ENCODE measurements at regions not wholly inside any gene's neighbourhood (a gene's known extent, or its start where the extent isn't known, plus 50 kb on each side); places are given as distances from the start of the nearest gene placed in this dataset.

DNA sequence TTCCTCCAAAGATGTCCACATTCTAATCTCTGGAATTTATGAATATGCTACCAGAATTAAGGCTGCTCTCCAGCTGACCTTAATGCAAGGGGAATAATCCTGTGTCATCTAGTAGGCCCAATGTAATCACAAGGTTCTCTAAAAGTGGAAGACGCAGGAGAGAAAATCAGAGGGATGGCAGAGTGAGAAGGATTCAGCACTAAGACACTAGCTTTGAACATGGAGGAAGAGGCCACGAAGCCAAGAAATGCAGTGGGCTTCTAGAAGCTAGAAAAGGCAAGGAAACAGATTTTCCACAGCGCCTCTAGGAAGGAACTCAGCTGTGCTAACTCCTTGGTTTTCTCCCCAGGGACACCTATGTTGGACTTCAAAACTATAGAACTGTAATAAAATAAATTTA lies 240.7 kb upstream of the TRAM1L1 start:
- no peak for DNase-seq (ENCODE audit: low read depth)

DNA sequence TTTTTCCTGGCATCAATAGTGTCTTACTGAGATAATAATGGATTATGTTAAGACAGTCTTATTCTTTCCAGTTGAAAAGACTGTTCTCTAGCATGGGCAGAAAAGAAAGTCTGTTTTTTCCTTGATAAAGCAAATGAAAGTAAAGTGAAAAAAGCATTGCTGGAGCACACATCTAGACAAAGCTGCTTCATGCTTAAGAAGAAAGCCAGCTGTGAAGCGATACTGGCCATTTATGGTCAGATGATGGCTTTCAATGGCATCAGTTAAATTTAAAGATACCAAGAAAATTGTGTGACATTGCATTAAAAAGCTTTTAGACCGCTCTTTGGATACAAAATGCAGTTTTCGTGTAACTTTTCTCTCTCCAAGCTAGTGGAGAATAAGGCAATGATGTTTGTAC lies 242.1 kb upstream of the TRAM1L1 start:
- DNase-seq (ENCODE audit: low read depth): no peak

DNA sequence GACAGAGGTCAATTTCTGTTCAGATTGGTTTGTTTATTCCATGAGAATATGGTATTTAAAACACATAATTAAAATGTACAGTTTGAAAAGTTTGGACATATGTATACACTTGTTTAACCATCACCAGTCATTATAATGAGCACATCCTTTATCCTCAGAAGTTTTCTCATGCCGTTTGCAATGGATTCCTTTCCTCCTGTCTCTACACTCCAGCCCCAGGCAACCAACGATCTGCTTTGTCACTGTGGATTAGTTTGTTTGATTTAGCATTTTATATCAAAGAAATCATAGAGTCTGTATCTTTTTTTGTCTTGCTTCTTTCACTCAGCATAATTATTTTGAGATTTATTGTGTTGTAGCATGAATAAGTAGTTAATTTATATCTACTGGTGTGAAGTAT lies 243.0 kb upstream of the TRAM1L1 start:
- no peak for DNase-seq (ENCODE audit: low read depth)

- DNase-seq (ENCODE audit: low read depth): no peak
Measured at GRCh38 chr4:117331817-117332216, 246.4 kb upstream of the TRAM1L1 start.

DNA sequence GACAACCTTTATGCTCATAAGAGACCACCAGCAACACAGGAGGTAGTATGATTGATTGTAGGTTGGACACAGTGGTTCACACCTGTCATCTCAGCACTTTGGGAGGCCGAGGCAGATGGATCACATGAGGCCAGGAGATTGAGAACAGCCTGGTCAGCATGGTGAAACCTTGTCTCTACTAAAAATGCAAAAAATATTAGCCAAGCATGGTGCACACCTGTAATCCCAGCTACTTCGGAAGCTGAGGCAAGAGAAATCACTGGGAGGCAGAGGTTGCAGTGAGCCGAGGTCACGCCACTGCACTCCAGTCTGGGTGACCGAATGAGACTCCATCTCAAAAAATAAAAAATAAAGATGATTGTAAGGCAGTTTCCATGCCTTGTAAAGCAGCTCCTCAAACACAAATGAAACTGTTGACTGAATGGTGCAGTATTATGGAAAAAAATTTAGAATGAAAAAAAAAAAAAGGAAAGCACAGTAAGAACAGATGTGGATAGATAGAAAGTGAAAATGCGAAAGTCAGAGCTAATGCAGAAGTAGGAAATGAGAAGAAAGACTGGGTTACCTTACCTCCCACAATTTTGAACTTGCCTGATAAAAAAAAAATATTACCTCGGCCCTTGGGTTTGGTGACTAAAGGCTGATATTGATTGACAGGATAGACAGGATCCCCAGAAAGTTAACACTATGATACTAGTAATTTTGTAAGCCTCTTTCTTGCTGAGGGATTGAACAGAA lies 249.2 kb upstream of the TRAM1L1 start:
- DNase-seq (ENCODE audit: low read depth): no peak

- no peak for DNase-seq (ENCODE audit: low read depth)
Measured at GRCh38 chr4:117357437-117357836, 272.1 kb upstream of the TRAM1L1 start.

GRCh38 chr4:117357866-117358265 lies 272.5 kb upstream of the TRAM1L1 start:
- no peak for DNase-seq (ENCODE audit: low read depth)

- no peak for DNase-seq (ENCODE audit: low read depth)
Measured at GRCh38 chr4:117370944-117371668, 285.7 kb upstream of the TRAM1L1 start.

DNA sequence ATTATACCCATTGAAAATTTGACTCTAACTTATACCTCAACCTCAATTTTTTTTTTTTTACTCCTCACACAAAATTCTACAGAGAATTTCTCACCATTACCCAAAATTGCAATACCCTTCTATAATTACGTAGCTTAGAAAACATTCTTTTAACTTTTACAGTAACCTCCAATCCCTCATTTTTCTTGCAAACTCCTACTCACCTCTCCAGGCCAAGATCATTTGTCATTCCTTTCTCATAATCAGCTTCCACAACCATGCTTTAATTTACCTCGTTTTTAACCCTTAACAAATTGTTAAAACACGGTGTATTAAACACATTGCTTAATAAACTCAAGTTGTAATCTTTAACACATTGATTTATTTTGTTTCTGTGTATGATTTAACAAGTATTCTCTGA lies 289.7 kb upstream of the TRAM1L1 start:
- DNase-seq (ENCODE audit: low read depth): no peak

- no peak for DNase-seq (ENCODE audit: low read depth)
Measured at GRCh38 chr4:117376692-117377091, 291.3 kb upstream of the TRAM1L1 start.

GRCh38 chr4:117378942-117379341 lies 293.6 kb upstream of the TRAM1L1 start:
- no peak for DNase-seq (ENCODE audit: low read depth)

GRCh38 chr4:117383468-117383867 lies 298.1 kb upstream of the TRAM1L1 start:
- no peak for DNase-seq (ENCODE audit: low read depth)

- no peak for DNase-seq (ENCODE audit: low read depth)
Measured at GRCh38 chr4:117385526-117385925, 300.1 kb upstream of the TRAM1L1 start.

DNA sequence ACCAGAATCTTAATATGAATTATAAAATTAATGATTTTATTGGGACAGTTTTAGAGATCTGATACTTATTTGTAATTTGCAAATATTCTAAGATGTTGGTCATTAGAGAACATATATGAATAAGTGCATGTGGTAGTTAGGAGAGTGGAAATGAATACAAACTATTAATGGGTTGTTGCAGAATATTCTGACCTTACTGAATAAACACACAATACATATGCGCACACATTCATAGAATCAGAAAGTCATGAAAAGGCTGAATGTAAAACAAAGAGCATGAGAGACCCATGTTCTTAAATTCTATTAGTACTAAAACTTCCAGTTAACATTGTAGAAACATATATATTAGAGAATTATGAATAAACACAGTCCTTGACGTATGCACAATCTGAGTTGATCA lies 301.7 kb upstream of the TRAM1L1 start:
- no peak for DNase-seq (ENCODE audit: low read depth)

GRCh38 chr4:117400039-117400835 lies 314.9 kb upstream of the TRAM1L1 start:
- DNase-seq (ENCODE audit: low read depth): no peak

DNA sequence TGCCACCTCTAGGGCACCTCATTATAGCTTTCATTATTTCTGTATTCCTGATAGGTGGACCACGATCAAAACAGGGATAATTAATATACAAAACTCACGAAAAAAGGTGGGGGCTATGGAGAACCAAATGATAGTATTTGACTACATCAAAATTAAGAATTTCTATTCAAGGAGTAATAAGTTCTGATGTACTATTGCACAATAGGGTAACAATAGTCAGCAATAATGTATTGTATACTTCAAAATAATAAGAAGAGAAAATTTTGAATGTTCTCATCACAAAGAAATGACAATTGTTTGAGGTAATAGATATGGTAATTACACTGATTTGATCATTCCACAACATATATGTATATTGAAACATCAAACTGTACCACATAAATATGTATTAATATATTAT lies 327.3 kb upstream of the TRAM1L1 start:
- no peak for DNase-seq (ENCODE audit: low read depth)

DNA sequence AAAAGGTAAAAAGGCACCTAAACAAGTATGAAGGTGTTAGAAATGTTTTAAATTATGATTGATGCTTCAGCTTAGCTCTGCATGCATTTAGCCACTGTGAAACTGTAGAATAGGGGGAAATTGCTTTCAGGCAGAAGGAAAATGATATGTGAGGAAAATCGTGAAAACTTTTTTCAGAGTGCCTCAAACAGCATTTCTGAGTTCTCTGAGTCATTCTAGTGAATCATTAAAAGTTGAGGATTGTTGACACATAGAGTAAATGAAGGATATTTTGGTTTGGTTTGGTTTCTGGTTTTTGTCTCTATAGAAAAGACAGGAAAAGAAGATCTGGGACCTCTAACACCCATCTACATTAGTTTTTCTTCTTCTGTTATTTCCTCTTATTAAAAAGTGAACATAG lies 332.5 kb upstream of the TRAM1L1 start:
- no peak for DNase-seq (ENCODE audit: low read depth)

DNA sequence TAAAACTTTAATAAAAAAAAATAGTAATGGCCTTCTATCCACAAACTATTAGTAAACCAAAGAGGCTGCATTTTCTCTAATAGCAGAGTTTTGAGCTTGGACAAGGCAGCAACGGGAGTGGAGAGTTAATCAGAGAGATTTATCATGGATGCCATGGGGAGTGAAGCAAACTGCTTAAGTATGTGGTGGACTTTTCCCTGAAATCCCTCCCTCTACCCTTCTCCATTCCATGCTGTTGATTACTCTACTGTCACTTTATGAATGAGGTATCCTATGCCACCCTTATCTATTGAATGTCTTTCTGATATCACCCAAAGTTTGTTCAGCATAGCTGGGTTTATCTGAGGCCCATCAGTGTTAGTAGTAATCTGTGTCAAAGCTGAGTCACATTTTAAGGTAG lies 335.6 kb upstream of the TRAM1L1 start:
- DNase-seq (ENCODE audit: low read depth): no peak

GRCh38 chr4:117421706-117422105 lies 336.3 kb upstream of the TRAM1L1 start:
- DNase-seq (ENCODE audit: low read depth): no peak

GRCh38 chr4:117422297-117422696 lies 336.9 kb upstream of the TRAM1L1 start:
- DNase-seq (ENCODE audit: low read depth): no peak

DNA sequence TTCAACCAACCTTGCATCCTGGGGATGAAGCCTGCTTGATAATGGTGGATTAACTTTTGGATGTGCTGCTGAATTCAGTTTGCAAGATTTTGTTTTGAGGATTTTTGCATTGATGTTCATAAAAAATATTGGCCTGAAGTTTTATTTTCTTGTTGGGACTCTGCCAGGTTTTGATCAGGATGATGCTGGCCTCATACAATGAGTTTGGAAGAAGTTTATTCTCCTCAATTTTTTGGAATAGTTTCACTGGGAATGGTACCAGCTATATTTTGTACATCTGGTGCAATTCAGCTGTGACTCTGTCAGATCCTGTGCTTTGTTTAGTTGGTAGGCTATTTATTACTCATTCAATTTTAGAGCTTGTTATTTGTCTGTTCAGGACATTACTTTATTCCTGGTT lies 340.3 kb upstream of the TRAM1L1 start:
- no peak for DNase-seq (ENCODE audit: low read depth)

DNA sequence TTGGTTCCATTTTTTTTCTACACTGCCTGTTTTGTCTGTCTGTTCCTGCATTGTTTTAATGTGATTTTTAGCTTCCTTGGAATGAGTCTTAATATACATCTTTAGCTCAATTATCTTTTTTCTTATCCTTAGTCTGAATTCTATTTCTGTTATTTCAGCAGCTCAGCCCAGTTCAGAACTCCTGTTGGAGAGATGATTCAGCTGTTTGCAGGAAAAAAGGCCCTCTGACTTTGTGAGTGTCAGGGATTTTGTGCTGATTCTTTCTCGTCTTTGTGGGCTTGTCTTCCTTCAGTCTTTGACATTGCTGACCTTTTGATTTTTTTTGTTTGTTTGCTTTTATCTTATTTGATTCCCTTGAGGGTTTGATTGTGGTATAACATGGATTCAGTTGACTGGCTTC lies 343.2 kb upstream of the TRAM1L1 start:
- DNase-seq (ENCODE audit: low read depth): no peak

- DNase-seq (ENCODE audit: low read depth): no peak
Measured at GRCh38 chr4:117429061-117429460, 343.7 kb upstream of the TRAM1L1 start.

All from activated T-cell treated with anti-CD3 and anti-CD28 coated beads for 48 hours (primary cell).